ENCODE measurements at regions not wholly inside any gene's neighbourhood (a gene's known extent, or its start where the extent isn't known, plus 50 kb on each side); places are given as distances from the start of the nearest gene placed in this dataset.

DNA sequence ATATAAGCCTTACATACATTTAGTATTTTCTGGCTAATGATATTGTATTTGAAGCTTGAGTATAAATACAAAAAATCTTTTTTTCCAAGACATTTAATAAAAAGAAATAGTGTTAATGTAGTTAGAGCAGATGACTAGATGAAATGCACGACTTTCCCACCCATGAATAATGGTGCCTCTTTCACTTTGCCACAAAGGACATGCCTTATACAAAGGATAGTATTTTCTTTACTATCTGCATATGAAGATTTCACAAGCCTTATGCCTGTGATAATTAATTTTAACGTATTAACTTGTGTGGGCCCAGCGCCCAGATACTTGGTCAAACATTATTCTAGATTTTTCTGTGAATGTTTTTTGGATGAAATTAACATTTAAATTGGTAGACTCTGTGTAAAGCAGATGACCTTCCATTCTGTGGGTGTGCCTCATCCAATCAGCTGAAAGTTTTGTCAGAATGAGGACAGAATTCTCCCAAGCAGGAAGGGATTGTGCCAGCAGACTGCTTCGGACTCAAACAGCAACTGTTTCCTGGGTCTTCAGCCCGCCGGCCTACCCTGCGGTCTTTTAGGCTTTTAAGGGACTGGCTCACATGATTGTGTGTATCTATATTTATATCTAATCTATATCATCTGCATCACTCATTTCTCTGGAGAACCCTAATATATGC lies 115.4 kb downstream of the USP22 start:
- TF ChIP-seq, protein P1, sequence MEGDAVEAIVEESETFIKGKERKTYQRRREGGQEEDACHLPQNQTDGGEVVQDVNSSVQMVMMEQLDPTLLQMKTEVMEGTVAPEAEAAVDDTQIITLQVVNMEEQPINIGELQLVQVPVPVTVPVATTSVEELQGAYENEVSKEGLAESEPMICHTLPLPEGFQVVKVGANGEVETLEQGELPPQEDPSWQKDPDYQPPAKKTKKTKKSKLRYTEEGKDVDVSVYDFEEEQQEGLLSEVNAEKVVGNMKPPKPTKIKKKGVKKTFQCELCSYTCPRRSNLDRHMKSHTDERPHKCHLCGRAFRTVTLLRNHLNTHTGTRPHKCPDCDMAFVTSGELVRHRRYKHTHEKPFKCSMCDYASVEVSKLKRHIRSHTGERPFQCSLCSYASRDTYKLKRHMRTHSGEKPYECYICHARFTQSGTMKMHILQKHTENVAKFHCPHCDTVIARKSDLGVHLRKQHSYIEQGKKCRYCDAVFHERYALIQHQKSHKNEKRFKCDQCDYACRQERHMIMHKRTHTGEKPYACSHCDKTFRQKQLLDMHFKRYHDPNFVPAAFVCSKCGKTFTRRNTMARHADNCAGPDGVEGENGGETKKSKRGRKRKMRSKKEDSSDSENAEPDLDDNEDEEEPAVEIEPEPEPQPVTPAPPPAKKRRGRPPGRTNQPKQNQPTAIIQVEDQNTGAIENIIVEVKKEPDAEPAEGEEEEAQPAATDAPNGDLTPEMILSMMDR (IDR thresholded peaks at IDR 0.05): no peak
- TF ChIP-seq POLR2A (IDR thresholded peaks at IDR 0.05): no peak
- TF ChIP-seq POLR2AphosphoS5 (IDR thresholded peaks at IDR 0.05): no peak

Measured in breast epithelium (tissue), 3 donors.